ENCODE measurements at regions not wholly inside any gene's neighbourhood (a gene's known extent, or its start where the extent isn't known, plus 50 kb on each side); places are given as distances from the start of the nearest gene placed in this dataset.

GRCh38 chr4:38223782-38224236, 263.6 kb downstream of the PTTG2 start (continued):
- TF ChIP-seq POGZ (CRISPR knock-in tag; IDR thresholded peaks at IDR 0.05) (peak; percentile 48; the same call in 1 of the 2 replicates), ZNF343 (CRISPR knock-in tag; IDR thresholded peaks at IDR 0.05) (no peak), GFI1 (CRISPR knock-in tag; IDR thresholded peaks at IDR 0.05; ENCODE audit: borderline replicate concordance) (peak; percentile 64; the same call in 1 of the 2 replicates), ZNF33A (CRISPR knock-in tag; IDR thresholded peaks at IDR 0.05; ENCODE audit: borderline replicate concordance) (no peak), KLF15 (CRISPR knock-in tag; IDR thresholded peaks at IDR 0.05; ENCODE audit: borderline replicate concordance) (no peak), AHR (CRISPR knock-in tag; IDR thresholded peaks at IDR 0.05) (no peak), HDAC2 (CRISPR knock-in tag; IDR thresholded peaks at IDR 0.05) (peak; percentile 44; the same call in 1 of the 2 replicates), NFE2L1 (CRISPR knock-in tag; IDR thresholded peaks at IDR 0.05; ENCODE audit: borderline replicate concordance) (no peak), ATF2 (CRISPR knock-in tag; IDR thresholded peaks at IDR 0.05) (peak; percentile 33; the same call in 1 of the 2 replicates), ZNF407 (CRISPR knock-in tag; IDR thresholded peaks at IDR 0.05; ENCODE audit: not compliant biosample characterization) (no peak), U2AF2 (IDR thresholded peaks at IDR 0.05; ENCODE audit: low read depth, low read length) (no peak), CREM (IDR thresholded peaks at IDR 0.05) (peak; percentile 52; the same call in 1 of the 2 replicates), CREM (CRISPR knock-in tag; IDR thresholded peaks at IDR 0.05) (no peak), ZMAT3 (CRISPR knock-in tag; conservative IDR thresholded peaks at IDR 0.05) (no peak), PPARG (CRISPR knock-in tag; conservative IDR thresholded peaks at IDR 0.05) (no peak), ZUFSP (CRISPR knock-in tag; IDR thresholded peaks at IDR 0.05; ENCODE audit: borderline replicate concordance) (no peak), ZBTB7B (CRISPR knock-in tag; IDR thresholded peaks at IDR 0.05) (peak; percentile 58; the same call in 1 of the 2 replicates), ZNF3 (CRISPR knock-in tag; IDR thresholded peaks at IDR 0.05) (no peak)
- TF ChIP-seq, protein P1, sequence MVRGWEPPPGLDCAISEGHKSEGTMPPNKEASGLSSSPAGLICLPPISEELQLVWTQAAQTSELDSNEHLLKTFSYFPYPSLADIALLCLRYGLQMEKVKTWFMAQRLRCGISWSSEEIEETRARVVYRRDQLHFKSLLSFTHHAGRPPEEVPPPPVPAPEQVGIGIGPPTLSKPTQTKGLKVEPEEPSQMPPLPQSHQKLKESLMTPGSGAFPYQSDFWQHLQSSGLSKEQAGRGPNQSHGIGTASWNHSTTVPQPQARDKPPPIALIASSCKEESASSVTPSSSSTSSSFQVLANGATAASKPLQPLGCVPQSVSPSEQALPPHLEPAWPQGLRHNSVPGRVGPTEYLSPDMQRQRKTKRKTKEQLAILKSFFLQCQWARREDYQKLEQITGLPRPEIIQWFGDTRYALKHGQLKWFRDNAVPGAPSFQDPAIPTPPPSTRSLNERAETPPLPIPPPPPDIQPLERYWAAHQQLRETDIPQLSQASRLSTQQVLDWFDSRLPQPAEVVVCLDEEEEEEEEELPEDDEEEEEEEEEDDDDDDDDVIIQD (CRISPR knock-in tag; IDR thresholded peaks at IDR 0.05; ENCODE audit: low read depth): peak; percentile 69; the same call in 1 of the 2 replicates
